HepG2 (cell line): ENCODE measurements at regions not wholly inside any gene's neighbourhood (a gene's known extent, or its start where the extent isn't known, plus 50 kb on each side); places are given as distances from the start of the nearest gene placed in this dataset.

Experiments
- ATAC-seq: fragments of 200-7000 bp; cut with Tn5 transposase; 3 replicates; pipeline ENCODE4 v1.9.1; 2020; ENCODE audit warnings: mild to moderate bottlenecking, moderate library complexity
- BruUV-seq: library from RNA; stranded (reverse); fragments of 400-500 nt; replicated peaks from 2 replicates; lab custom pipeline; 2021; lab: Mats Ljungman, UMichigan
- CTCF ChIA-PET: fragments of 300-600 bp; formaldehyde crosslinking; extraction: SDS; loops from one replicate; lab custom pipeline; 2021; ENCODE audit warnings: low total read pairs, inconsistent platforms, low intra/inter-chr PET ratio; lab: Yijun Ruan, JAX
- POLR2A ChIA-PET: fragments of 350-600 bp; sonication (Branson Sonifier 250); formaldehyde crosslinking; loops from one replicate; lab custom pipeline; 2020; ENCODE audit warnings: antibody characterized with exemption, inconsistent platforms; lab: Yijun Ruan, JAX
- DNase-seq: peaks from one replicate; pipeline ENCODE4 v3.0.0-alpha.2; 2015; ENCODE audit warnings: low spot score
- FAIRE-seq: peaks from 3 replicates; lab custom pipeline; 2011; peaks lifted over from hg19 to GRCh38; lab: Jason Lieb, UNC
- H2AFZ ChIP-seq: one replicate; pipeline ENCODE4 v1.6.1; 2011; ENCODE audit warnings: low read length, inconsistent platforms
- H3K27ac ChIP-seq: fragments of 300-600 bp; 3 replicates; pipeline ENCODE4 v1.8.0; 2011; ENCODE audit warnings: mixed run types, mild to moderate bottlenecking, mixed read lengths, low read length, inconsistent platforms; ENCODE audit not compliant: insufficient read depth; ENCODE audit errors: extremely low read length
- H3K27me3 ChIP-seq, 2 experiments: fragments of 200-600 bp in 1 of 2; 2 replicates in 1 of 2; 3 replicates in 1 of 2; pipeline versions ENCODE4 v1.6.0 to v1.8.0; 2011; ENCODE audit warnings: low read length in 2 of 2, mild to moderate bottlenecking in 2 of 2, moderate library complexity in 2 of 2, inconsistent platforms in 1 of 2; ENCODE audit not compliant: insufficient read depth in 2 of 2, control insufficient read depth in 1 of 2
- H3K36me3 ChIP-seq, 2 experiments: fragments of 200-600 bp in 1 of 2; replicated peaks in 1 of 2; 2 replicates in 1 of 2; 3 replicates in 1 of 2; pipeline versions ENCODE4 v1.5.1 to v1.8.0; 2011; ENCODE audit warnings: low read length in 2 of 2, inconsistent platforms in 1 of 2; ENCODE audit not compliant: insufficient read depth in 2 of 2, control insufficient read depth in 1 of 2
- H3K4me1 ChIP-seq: 2 replicates; pipeline ENCODE4 v1.5.1; 2012; ENCODE audit warnings: low read length, inconsistent platforms; ENCODE audit not compliant: insufficient read depth
- H3K4me2 ChIP-seq: 2 replicates; pipeline ENCODE4 v1.6.0; 2011; ENCODE audit warnings: low read depth, low read length, inconsistent platforms
- H3K4me3 ChIP-seq, 3 experiments: fragments of 200-600 bp in 1 of 3; sonication (generic), shearing (Covaris generic) in 1 of 3; replicated peaks in 1 of 3; 2 replicates each; pipeline ENCODE4 v1.5.1; 2011 to 2016; ENCODE audit warnings: low read length in 3 of 3, inconsistent platforms in 2 of 3, low read depth in 2 of 3, mild to moderate bottlenecking in 2 of 3, control low read depth in 1 of 3, mixed read lengths in 1 of 3; ENCODE audit not compliant: insufficient read depth in 1 of 3
- H3K79me2 ChIP-seq: one replicate; pipeline ENCODE4 v1.6.1; 2011; ENCODE audit warnings: low read length, inconsistent platforms; ENCODE audit not compliant: insufficient read depth
- H3K9ac ChIP-seq: 2 replicates; pipeline ENCODE4 v1.6.0; 2011; ENCODE audit warnings: mild to moderate bottlenecking, low read depth, low read length, inconsistent platforms; ENCODE audit not compliant: insufficient read depth
- H3K9me3 ChIP-seq: 2 replicates; pipeline ENCODE4 v1.5.1; 2012; ENCODE audit warnings: mild to moderate bottlenecking, low read length
- H4K20me1 ChIP-seq: 2 replicates; pipeline ENCODE4 v1.6.0; 2011; ENCODE audit warnings: inconsistent platforms, mild to moderate bottlenecking, low read length, moderate library complexity; ENCODE audit not compliant: insufficient read depth
- ETV6 ChIP-seq: sonication (generic); formaldehyde crosslinking; conservative IDR thresholded peaks from 2 replicates; pipeline ENCODE4 v1.4.0; 2020; ENCODE audit warnings: missing genetic modification reagents
- MEF2D ChIP-seq: sonication (generic); formaldehyde crosslinking; IDR thresholded peaks from 2 replicates; pipeline ENCODE4 v1.5.1; 2020; ENCODE audit warnings: mild to moderate bottlenecking, missing genetic modification reagents
- MXD3 ChIP-seq: IDR thresholded peaks from 2 replicates; pipeline ENCODE4 v1.6.1; 2016; ENCODE audit warnings: mild to moderate bottlenecking, missing biosample characterization, missing genetic modification reagents
- ONECUT2 ChIP-seq: sonication (generic); formaldehyde crosslinking; IDR thresholded peaks from 2 replicates; pipeline ENCODE4 v1.4.0; 2020; ENCODE audit warnings: missing genetic modification reagents
- SAP130 ChIP-seq: IDR thresholded peaks from 2 replicates; pipeline ENCODE4 v1.6.1; 2016; ENCODE audit warnings: low read depth
- SNAPC2 ChIP-seq: sonication (generic); formaldehyde crosslinking; IDR thresholded peaks from 2 replicates; pipeline ENCODE4 v1.8.1; 2022; ENCODE audit warnings: mild to moderate bottlenecking, missing genetic modification reagents
- TCF12 ChIP-seq, 2 experiments: fragments of 450-650 bp in 1 of 2; sonication (generic) in 1 of 2; formaldehyde crosslinking in 1 of 2; IDR thresholded peaks; 2 replicates each; pipeline versions ENCODE4 v1.6.1 to v1.8.0; 2017 to 2022; ENCODE audit warnings: antibody characterized with exemption in 1 of 2, mild to moderate bottlenecking in 1 of 2, missing genetic modification reagents in 1 of 2, moderate library complexity in 1 of 2
- ZNF274 ChIP-seq: sonication (generic); formaldehyde crosslinking; IDR thresholded peaks from 2 replicates; pipeline ENCODE4 v1.5.1; 2020; ENCODE audit warnings: mild to moderate bottlenecking, missing genetic modification reagents
- WGBS: methylation state at CpG from one replicate; pipeline ENCODE4 v1.1.6; 2017; ENCODE audit warnings: low lambda C conversion rate; 5-methylcytosine and 5-hydroxymethylcytosine counted together
- in situ Hi-C: cut with HindIII; loops from 2 replicates; pipeline ENCODE4 v1.10.0; 2017; ENCODE audit warnings: low pct_unique_long_range_greater_than_20kb; ENCODE audit not compliant: extremely low pct_ligation_motif_present
- intact Hi-C: fragments of 100-400 bp; cut with micrococcal nuclease; formaldehyde crosslinking; loops from one replicate; pipeline ENCODE4 v1.10.0; 2022; ENCODE audit not compliant: unreplicated experiment
- TF ChIP-seq, protein P1 (sequence below): IDR thresholded peaks from 2 replicates; pipeline ENCODE4 v1.6.1; 2016; ENCODE audit warnings: control low read depth
- TF ChIP-seq, protein P2 (sequence below): fragments of 450-650 bp; IDR thresholded peaks from 2 replicates; pipeline ENCODE4 v1.6.1; 2016
- TF ChIP-seq, protein P3 (sequence below): sonication (generic); formaldehyde crosslinking; conservative IDR thresholded peaks from 2 replicates; pipeline ENCODE4 v1.4.0; 2020; ENCODE audit warnings: missing genetic modification reagents

DNA sequence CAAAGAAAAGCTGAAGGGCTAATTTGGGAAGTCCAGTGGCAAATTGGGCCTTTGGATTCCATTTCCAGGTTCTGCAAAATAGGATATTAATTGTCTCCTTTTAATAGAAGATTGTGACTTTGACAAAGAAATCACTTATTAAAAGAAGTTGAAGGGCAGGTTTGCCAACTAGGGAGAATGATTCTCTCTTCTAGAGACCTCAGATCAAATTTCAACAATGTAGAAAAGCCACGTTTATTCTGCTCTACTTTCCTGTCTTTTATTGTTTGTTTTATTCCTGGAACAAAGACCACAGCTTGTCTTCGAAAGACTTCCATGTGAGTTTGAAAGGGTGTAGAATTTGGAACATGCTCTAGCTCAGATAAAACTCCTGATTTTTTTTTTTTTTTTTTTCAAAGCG, 65.5 kb upstream of the PRL start:
- WGBS, result 34% methylated on average over 3 of the region's 3 CpGs
- no peaks in the 10 kb centered on the region for H4K20me1 ChIP-seq
- no peak for DNase-seq
- no peak overlapping the region for H2AFZ ChIP-seq
- H3K4me3 ChIP-seq, result no peak overlapping the region
- H3K4me1 ChIP-seq, result no peaks in the 10 kb centered on the region
- H3K4me2 ChIP-seq, result no peak overlapping the region
- BruUV-seq, result no TSS peak
- FAIRE-seq, result no peak
- H3K36me3 ChIP-seq, result no peaks in the 10 kb centered on the region
- no peaks in the 10 kb centered on the region for H3K27me3 ChIP-seq
- in situ Hi-C loops, result no loop called here
- TF ChIP-seq MXD3 (CRISPR knock-in tag), result no peak
- TF ChIP-seq, protein P1, sequence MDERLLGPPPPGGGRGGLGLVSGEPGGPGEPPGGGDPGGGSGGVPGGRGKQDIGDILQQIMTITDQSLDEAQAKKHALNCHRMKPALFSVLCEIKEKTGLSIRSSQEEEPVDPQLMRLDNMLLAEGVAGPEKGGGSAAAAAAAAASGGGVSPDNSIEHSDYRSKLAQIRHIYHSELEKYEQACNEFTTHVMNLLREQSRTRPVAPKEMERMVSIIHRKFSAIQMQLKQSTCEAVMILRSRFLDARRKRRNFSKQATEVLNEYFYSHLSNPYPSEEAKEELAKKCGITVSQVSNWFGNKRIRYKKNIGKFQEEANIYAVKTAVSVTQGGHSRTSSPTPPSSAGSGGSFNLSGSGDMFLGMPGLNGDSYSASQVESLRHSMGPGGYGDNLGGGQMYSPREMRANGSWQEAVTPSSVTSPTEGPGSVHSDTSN (CRISPR knock-in tag), result no peak
- TF ChIP-seq, protein P2, sequence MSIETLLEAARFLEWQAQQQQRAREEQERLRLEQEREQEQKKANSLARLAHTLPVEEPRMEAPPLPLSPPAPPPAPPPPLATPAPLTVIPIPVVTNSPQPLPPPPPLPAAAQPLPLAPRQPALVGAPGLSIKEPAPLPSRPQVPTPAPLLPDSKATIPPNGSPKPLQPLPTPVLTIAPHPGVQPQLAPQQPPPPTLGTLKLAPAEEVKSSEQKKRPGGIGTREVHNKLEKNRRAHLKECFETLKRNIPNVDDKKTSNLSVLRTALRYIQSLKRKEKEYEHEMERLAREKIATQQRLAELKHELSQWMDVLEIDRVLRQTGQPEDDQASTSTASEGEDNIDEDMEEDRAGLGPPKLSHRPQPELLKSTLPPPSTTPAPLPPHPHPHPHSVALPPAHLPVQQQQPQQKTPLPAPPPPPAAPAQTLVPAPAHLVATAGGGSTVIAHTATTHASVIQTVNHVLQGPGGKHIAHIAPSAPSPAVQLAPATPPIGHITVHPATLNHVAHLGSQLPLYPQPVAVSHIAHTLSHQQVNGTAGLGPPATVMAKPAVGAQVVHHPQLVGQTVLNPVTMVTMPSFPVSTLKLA, result no peak
- TF ChIP-seq, all 625 proteins: peak for 0
- H3K9me3 ChIP-seq, result peaks cover 95% of the 10 kb centered on the region
- ATAC-seq, result no peak
- H3K79me2 ChIP-seq, result no peaks in the 10 kb centered on the region
- ChIA-PET POLR2A (no interaction called here), CTCF (no interaction called here)
- H3K27ac ChIP-seq, result no peak overlapping the region
- intact Hi-C loops, result no loop called here
- no peak overlapping the region for H3K9ac ChIP-seq

- POLR2A ChIA-PET, result no interaction called here
- H3K4me3 ChIP-seq, result no peak overlapping the region
- CTCF ChIA-PET, result no interaction called here
Measured at GRCh38 chr6:22363166-22363713, 66.4 kb upstream of the PRL start.

More at GRCh38 chr6:22363166-22363713, 66.4 kb upstream of the PRL start:
- H3K27me3 ChIP-seq, result no peaks in the 10 kb centered on the region
- H3K4me2 ChIP-seq, result no peak overlapping the region
- intact Hi-C loops, result no loop called here
- no peaks in the 10 kb centered on the region for H4K20me1 ChIP-seq
- no peak for FAIRE-seq
- no peak for ATAC-seq
- H3K27ac ChIP-seq, result no peak overlapping the region
- no peaks in the 10 kb centered on the region for H3K36me3 ChIP-seq
- H3K79me2 ChIP-seq, result no peaks in the 10 kb centered on the region
- H3K9me3 ChIP-seq, result peaks cover 95% of the 10 kb centered on the region
- WGBS, result 10% methylated on average over 1 of the region's 1 CpG
- no peak for TF ChIP-seq MEF2D
- TF ChIP-seq SAP130 (CRISPR knock-in tag), result no peak
- no peak for TF ChIP-seq TCF12 (IDR thresholded peaks at IDR 0.05)
- TF ChIP-seq TCF12 (CRISPR knock-in tag; IDR thresholded peaks at IDR 0.05), result no peak
- TF ChIP-seq, protein P3, sequence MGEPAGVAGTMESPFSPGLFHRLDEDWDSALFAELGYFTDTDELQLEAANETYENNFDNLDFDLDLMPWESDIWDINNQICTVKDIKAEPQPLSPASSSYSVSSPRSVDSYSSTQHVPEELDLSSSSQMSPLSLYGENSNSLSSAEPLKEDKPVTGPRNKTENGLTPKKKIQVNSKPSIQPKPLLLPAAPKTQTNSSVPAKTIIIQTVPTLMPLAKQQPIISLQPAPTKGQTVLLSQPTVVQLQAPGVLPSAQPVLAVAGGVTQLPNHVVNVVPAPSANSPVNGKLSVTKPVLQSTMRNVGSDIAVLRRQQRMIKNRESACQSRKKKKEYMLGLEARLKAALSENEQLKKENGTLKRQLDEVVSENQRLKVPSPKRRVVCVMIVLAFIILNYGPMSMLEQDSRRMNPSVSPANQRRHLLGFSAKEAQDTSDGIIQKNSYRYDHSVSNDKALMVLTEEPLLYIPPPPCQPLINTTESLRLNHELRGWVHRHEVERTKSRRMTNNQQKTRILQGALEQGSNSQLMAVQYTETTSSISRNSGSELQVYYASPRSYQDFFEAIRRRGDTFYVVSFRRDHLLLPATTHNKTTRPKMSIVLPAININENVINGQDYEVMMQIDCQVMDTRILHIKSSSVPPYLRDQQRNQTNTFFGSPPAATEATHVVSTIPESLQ (CRISPR knock-in tag), result no peak
- no peak for TF ChIP-seq ZNF274
- no peak for TF ChIP-seq SNAPC2
- TF ChIP-seq ONECUT2 (CRISPR knock-in tag), result no peak
- TF ChIP-seq ETV6, result no peak
- no peak overlapping the region for H2AFZ ChIP-seq
- no peaks in the 10 kb centered on the region for H3K4me1 ChIP-seq
- in situ Hi-C loops, result no loop called here
- DNase-seq, result peak; percentile 13
- no TSS peak for BruUV-seq
- no peak overlapping the region for H3K9ac ChIP-seq
